ENCODE measurements at regions not wholly inside any gene's neighbourhood (a gene's known extent, or its start where the extent isn't known, plus 50 kb on each side); places are given as distances from the start of the nearest gene placed in this dataset.

DNA sequence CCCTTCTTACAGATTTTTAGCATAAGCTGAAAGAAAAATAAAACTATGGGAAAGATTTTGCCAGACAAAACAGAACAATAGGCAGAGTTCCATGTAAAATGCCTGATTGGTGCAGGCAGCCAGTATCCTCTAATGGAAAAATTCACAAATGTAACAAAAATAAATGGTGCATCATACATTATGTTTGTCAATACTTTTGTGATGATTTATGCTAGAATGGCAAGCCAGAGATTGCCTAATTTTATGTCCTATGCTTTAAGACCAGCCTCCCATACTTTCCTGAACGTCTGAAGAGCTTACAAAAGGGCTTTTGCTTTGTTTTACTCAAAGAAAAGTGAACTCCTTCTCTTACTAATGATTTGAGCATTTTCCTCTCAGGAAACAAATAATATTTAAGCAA lies 81.5 kb upstream of the KCNJ15 start:
- TF ChIP-seq, protein P1, sequence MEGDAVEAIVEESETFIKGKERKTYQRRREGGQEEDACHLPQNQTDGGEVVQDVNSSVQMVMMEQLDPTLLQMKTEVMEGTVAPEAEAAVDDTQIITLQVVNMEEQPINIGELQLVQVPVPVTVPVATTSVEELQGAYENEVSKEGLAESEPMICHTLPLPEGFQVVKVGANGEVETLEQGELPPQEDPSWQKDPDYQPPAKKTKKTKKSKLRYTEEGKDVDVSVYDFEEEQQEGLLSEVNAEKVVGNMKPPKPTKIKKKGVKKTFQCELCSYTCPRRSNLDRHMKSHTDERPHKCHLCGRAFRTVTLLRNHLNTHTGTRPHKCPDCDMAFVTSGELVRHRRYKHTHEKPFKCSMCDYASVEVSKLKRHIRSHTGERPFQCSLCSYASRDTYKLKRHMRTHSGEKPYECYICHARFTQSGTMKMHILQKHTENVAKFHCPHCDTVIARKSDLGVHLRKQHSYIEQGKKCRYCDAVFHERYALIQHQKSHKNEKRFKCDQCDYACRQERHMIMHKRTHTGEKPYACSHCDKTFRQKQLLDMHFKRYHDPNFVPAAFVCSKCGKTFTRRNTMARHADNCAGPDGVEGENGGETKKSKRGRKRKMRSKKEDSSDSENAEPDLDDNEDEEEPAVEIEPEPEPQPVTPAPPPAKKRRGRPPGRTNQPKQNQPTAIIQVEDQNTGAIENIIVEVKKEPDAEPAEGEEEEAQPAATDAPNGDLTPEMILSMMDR (IDR thresholded peaks at IDR 0.05; ENCODE audit: low read length), result no peak
- TF ChIP-seq EZH2phosphoT487 (IDR thresholded peaks at IDR 0.05; ENCODE audit: low read length) (no peak), EZH2 (optimal IDR thresholded peaks at IDR 0.05; ENCODE audit: low read depth, low read length) (no peak)
